RWPE2 (cell line): ENCODE measurements at regions not wholly inside any gene's neighbourhood (a gene's known extent, or its start where the extent isn't known, plus 50 kb on each side); places are given as distances from the start of the nearest gene placed in this dataset.

Experiments used
- ATAC-seq: fragments of 200-7000 bp; cut with Tn5 transposase; 3 replicates; pipeline ENCODE4 v1.9.1; 2021; ENCODE audit warnings: low read depth
- DNase-seq: peaks from one replicate; pipeline ENCODE4 v3.0.0-alpha.2; 2020; ENCODE audit warnings: low spot score
- H3K27ac ChIP-seq: fragments of 450-650 bp; 2 replicates; pipeline ENCODE4 v1.5.1; 2017; ENCODE audit warnings: mild to moderate bottlenecking; ENCODE audit not compliant: poor library complexity, severe bottlenecking
- H3K27me3 ChIP-seq: fragments of 250-450 bp; sonication (Bioruptor Pico); 2 replicates; pipeline ENCODE4 v1.5.1; 2021; ENCODE audit warnings: mild to moderate bottlenecking, moderate library complexity; ENCODE audit not compliant: insufficient read depth, poor library complexity, severe bottlenecking
- H3K36me3 ChIP-seq: fragments of 250-450 bp; sonication (Bioruptor Pico); 2 replicates; pipeline ENCODE4 v1.5.1; 2020; ENCODE audit warnings: low read depth, mild to moderate bottlenecking, moderate library complexity
- H3K4me1 ChIP-seq: fragments of 250-450 bp; sonication (Bioruptor Pico); 2 replicates; pipeline ENCODE4 v1.5.1; 2021; ENCODE audit warnings: mild to moderate bottlenecking, moderate library complexity; ENCODE audit not compliant: insufficient read depth, poor library complexity, severe bottlenecking
- H3K4me3 ChIP-seq: fragments of 250-450 bp; sonication (Bioruptor Pico); 2 replicates; pipeline ENCODE4 v1.5.1; 2021; ENCODE audit warnings: mild to moderate bottlenecking, moderate library complexity; ENCODE audit not compliant: severe bottlenecking
- H3K9me3 ChIP-seq: fragments of 250-450 bp; sonication (Bioruptor Pico); 2 replicates; pipeline ENCODE4 v1.5.1; 2021; ENCODE audit warnings: mild to moderate bottlenecking, moderate library complexity; ENCODE audit not compliant: severe bottlenecking
- CTCF ChIP-seq: fragments of 450-650 bp; IDR thresholded peaks from one replicate; pipeline ENCODE4 v1.5.1; 2017; ENCODE audit warnings: mild to moderate bottlenecking, moderate library complexity; ENCODE audit not compliant: poor library complexity, severe bottlenecking

DNA sequence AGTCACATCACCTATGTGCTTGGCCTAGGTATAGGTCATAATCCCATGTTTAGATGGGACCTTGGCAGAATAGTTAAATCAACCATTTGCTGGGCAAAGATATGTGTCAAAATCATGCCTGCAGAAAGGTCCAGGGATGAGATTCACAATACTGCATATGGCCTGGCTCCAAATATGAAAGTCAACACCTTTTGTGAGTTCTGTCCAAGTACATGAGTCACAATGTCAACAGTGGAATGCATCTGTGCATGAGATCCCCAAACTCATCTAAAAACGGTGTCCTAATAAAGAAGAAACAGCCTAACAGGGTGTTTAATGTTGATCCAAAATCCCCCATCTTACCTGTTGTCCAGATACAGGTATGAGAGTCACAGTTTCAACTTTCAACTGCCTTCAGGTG, 1847.5 kb downstream of the TP53TG3F start:
- peak overlapping the region; percentile 59 for H3K27ac ChIP-seq

GRCh38 chr16:35308674-35309073, 1849.3 kb downstream of the TP53TG3F start:
- no peaks in the 10 kb centered on the region for H3K36me3 ChIP-seq
- no peaks in the 10 kb centered on the region for H3K9me3 ChIP-seq
- H3K27ac ChIP-seq: peak overlapping the region; percentile 10
- no peaks in the 10 kb centered on the region for H3K27me3 ChIP-seq
- H3K4me3 ChIP-seq: no peak overlapping the region
- ATAC-seq (0 out of 3 replicates have a peak, but pooled peaks have one; percentile 23), DNase-seq (no peak)
- H3K4me1 ChIP-seq: peaks cover 27% of the 10 kb centered on the region
- TF ChIP-seq CTCF: no peak

More for the DNA sequence above, 1847.5 kb downstream of the TP53TG3F start:
- no peak for TF ChIP-seq CTCF
- ATAC-seq: peak; percentile 66
- Histone ChIP-seq H3K36me3 (no peaks in the 10 kb centered on the region), H3K27me3 (no peaks in the 10 kb centered on the region), H3K4me3 (no peak overlapping the region), H3K4me1 (peaks cover 27% of the 10 kb centered on the region), H3K9me3 (no peaks in the 10 kb centered on the region)
- no peak for DNase-seq

DNA sequence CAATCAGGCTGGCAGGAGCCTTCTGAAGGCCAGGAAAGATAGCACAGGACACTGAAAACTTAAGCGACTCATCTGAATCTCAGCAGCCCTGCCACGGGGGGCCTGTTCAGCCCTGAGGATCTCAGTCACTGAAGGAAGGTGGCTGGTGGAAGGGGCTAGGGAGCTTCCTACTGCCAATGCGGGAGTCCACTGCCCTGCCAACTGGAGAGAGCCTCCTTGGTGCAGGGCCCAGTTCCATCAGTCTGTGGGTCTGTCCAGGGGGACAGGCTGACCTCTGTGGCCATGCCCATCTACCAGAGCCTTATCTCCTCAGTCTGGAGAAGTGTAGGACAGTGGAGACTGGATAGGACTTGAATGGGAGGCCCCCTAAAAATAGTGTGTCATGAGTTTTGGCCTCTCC, 1851.6 kb downstream of the TP53TG3F start:
- ATAC-seq: no peak
- H3K27ac ChIP-seq: no peak overlapping the region
- H3K9me3 ChIP-seq: no peaks in the 10 kb centered on the region
- H3K4me3 ChIP-seq: no peak overlapping the region
- no peak for DNase-seq
- peaks cover 15% of the 10 kb centered on the region for H3K4me1 ChIP-seq
- H3K27me3 ChIP-seq: no peaks in the 10 kb centered on the region
- TF ChIP-seq CTCF: no peak
- H3K36me3 ChIP-seq: no peaks in the 10 kb centered on the region

DNA sequence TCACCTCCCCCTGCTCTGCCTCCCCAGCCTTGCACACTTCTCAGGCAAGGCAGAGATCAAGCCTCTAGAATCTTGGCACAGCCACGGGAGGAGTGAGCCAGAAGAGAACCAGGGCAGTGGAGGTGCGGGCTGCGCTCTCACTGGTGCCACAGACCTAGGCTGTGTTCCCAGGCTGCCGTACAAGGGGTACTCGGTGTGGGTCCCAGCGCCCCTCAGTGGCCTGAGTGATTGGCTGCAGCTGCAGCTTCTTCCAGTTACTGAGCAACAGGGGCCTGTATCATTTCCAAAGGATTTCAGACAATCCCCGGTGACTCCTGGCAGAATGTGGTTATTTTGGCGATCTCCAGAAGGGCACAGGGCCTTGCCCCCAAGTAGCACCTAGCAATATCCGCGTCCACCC, 1852.1 kb downstream of the TP53TG3F start:
- no peaks in the 10 kb centered on the region for H3K9me3 ChIP-seq
- DNase-seq (no peak), ATAC-seq (no peak)
- TF ChIP-seq CTCF: no peak
- no peak overlapping the region for H3K27ac ChIP-seq
- no peak overlapping the region for H3K4me3 ChIP-seq
- no peaks in the 10 kb centered on the region for H3K36me3 ChIP-seq
- H3K27me3 ChIP-seq: no peaks in the 10 kb centered on the region
- peaks cover 11% of the 10 kb centered on the region for H3K4me1 ChIP-seq

- no peak for ATAC-seq
- peaks cover 2% of the 10 kb centered on the region for H3K9me3 ChIP-seq
Observed at GRCh38 chr16:35314298-35314697, 1854.9 kb downstream of the TP53TG3F start.

More at GRCh38 chr16:35314298-35314697, 1854.9 kb downstream of the TP53TG3F start:
- H3K4me1 ChIP-seq: no peaks in the 10 kb centered on the region
- no peaks in the 10 kb centered on the region for H3K27me3 ChIP-seq
- no peak for TF ChIP-seq CTCF
- H3K27ac ChIP-seq: no peak overlapping the region
- no peak overlapping the region for H3K4me3 ChIP-seq
- DNase-seq: no peak
- H3K36me3 ChIP-seq: no peaks in the 10 kb centered on the region
